Loucy (cell line): ENCODE measurements at regions not wholly inside any gene's neighbourhood (a gene's known extent, or its start where the extent isn't known, plus 50 kb on each side); places are given as distances from the start of the nearest gene placed in this dataset.

Source experiments
- EZH2phosphoT487 ChIP-seq: fragments of 200-600 bp; IDR thresholded peaks from 2 replicates; pipeline ENCODE4 v1.6.1; 2018; ENCODE audit warnings: antibody characterized with exemption, mild to moderate bottlenecking, moderate library complexity, borderline replicate concordance
- TF ChIP-seq, protein P1 (sequence below): fragments of 200-600 bp; sonication (generic); conservative IDR thresholded peaks from 2 replicates; pipeline ENCODE4 v1.5.1; 2014; ENCODE audit warnings: mild to moderate bottlenecking, antibody characterized with exemption, low read length

DNA sequence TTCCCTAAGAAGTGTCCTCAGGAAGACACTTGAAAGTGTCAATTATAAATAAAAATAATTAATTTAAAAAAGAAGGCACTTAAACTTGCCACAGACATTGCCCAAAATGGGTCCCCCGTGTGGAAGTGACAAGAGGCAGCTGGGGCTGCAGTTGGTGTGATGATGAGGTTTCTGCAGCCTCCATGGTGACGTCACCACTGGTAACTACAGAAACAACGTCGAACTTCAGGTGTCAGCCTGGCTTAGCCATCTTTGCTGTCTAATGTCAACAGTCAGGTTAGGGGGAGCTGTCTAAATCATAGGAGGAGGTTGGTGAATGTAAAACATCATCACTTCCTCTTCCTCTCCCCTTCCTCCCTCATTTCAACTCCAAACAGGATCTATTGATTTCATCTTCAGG, 328.6 kb downstream of the MN1 start:
- TF ChIP-seq, protein P1, sequence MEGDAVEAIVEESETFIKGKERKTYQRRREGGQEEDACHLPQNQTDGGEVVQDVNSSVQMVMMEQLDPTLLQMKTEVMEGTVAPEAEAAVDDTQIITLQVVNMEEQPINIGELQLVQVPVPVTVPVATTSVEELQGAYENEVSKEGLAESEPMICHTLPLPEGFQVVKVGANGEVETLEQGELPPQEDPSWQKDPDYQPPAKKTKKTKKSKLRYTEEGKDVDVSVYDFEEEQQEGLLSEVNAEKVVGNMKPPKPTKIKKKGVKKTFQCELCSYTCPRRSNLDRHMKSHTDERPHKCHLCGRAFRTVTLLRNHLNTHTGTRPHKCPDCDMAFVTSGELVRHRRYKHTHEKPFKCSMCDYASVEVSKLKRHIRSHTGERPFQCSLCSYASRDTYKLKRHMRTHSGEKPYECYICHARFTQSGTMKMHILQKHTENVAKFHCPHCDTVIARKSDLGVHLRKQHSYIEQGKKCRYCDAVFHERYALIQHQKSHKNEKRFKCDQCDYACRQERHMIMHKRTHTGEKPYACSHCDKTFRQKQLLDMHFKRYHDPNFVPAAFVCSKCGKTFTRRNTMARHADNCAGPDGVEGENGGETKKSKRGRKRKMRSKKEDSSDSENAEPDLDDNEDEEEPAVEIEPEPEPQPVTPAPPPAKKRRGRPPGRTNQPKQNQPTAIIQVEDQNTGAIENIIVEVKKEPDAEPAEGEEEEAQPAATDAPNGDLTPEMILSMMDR, result no peak
- no peak for TF ChIP-seq EZH2phosphoT487
